ENCODE measurements at regions not wholly inside any gene's neighbourhood (a gene's known extent, or its start where the extent isn't known, plus 50 kb on each side); places are given as distances from the start of the nearest gene placed in this dataset.

DNA sequence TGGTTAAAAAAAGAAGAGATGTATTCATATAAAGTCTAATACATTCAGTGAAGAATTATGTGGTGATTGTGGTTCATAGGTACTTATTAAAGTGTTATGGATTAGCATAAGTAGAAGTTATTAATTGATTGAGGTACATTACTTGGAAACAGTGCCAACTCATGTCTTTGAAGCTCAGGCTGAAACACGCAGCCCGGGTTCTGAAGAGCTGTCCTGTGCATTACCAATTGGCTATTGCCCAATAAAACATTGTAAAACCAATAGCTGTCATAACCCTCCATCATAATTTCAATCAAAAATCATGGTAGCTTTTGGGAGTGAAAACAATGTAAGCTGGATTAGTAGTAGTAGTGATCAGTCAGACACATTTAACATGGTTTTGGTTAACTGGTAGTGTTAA is 560.1 kb downstream of the MCTP2 start:
- Histone ChIP-seq H3K27ac (ENCODE audit: low read depth, low read length, severe bottlenecking) (no peak overlapping the region), H3K9me3 (ENCODE audit: control insufficient read depth, low read length) (no peaks in the 10 kb centered on the region), H3K36me3 (ENCODE audit: control insufficient read depth, insufficient read depth, low read length) (no peaks in the 10 kb centered on the region), H3K4me1 (ENCODE audit: control insufficient read depth, insufficient read depth, low read length, poor library complexity, severe bottlenecking) (peaks cover 6% of the 10 kb centered on the region), H3K4me3 (ENCODE audit: extremely low read depth, insufficient read depth, low read length, poor library complexity, severe bottlenecking) (no peak overlapping the region)
- WGBS, 2 experiments (ENCODE audit: insufficient coverage in 2 of 2), result 80% methylated on average over 2 of the region's 2 CpGs; no CpG with 5 or more reads in 1 of the 2 experiments

DNA sequence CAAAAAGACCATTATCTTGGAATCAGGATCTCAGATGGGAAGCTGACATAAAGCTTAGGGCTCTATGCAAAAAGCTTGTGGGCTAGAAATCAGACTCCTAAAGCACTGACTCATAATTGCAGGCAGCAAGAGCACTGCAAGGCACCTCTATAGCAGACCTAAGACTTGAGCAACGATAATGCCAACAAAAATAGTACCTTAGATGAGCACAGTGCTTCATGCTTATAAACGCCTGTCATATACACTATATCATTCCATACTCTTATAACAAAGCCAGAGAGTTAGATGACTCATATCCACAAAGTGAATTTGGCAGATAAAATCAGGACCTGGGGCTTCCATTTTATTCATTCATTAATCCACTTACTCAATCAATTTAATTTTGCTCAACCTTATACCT is 560.8 kb downstream of the MCTP2 start:
- H3K4me3 ChIP-seq (ENCODE audit: extremely low read depth, insufficient read depth, low read length, poor library complexity, severe bottlenecking), result no peak overlapping the region
- 88 to 94% methylated on average over 2 of the region's 2 CpGs for WGBS, 2 experiments (ENCODE audit: insufficient coverage in 2 of 2)
- no peaks in the 10 kb centered on the region for H3K9me3 ChIP-seq (ENCODE audit: control insufficient read depth, low read length)
- H3K36me3 ChIP-seq (ENCODE audit: control insufficient read depth, insufficient read depth, low read length), result no peaks in the 10 kb centered on the region
- peaks cover 6% of the 10 kb centered on the region for H3K4me1 ChIP-seq (ENCODE audit: control insufficient read depth, insufficient read depth, low read length, poor library complexity, severe bottlenecking)
- no peak overlapping the region for H3K27ac ChIP-seq (ENCODE audit: low read depth, low read length, severe bottlenecking)

DNA sequence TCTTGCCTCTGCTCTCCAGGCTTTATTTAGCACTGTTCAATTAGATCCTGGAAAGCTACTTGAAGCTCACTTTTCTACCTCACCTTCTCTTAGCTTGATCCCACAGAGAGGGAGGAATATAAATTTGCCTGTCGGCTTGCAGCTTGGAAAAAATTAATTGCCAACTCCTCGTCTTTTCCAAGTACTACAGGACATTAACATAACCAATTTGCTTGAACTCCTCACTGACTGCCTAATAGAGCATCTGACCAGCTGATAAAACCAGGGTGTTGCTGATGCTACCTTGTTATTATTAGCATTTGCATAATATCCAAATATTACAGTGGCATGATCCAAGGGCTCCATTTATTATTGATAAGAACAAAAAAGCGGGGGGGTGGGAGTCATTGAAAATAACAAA is 561.8 kb downstream of the MCTP2 start:
- H3K4me1 ChIP-seq (ENCODE audit: control insufficient read depth, insufficient read depth, low read length, poor library complexity, severe bottlenecking), result peaks cover 6% of the 10 kb centered on the region
- 100% methylated on average over 1 of the region's 3 CpGs for WGBS, 2 experiments (ENCODE audit: insufficient coverage in 2 of 2)
- H3K36me3 ChIP-seq (ENCODE audit: control insufficient read depth, insufficient read depth, low read length), result no peaks in the 10 kb centered on the region
- no peak overlapping the region for H3K4me3 ChIP-seq (ENCODE audit: extremely low read depth, insufficient read depth, low read length, poor library complexity, severe bottlenecking)
- no peak overlapping the region for H3K27ac ChIP-seq (ENCODE audit: low read depth, low read length, severe bottlenecking)
- H3K9me3 ChIP-seq (ENCODE audit: control insufficient read depth, low read length), result no peaks in the 10 kb centered on the region

DNA sequence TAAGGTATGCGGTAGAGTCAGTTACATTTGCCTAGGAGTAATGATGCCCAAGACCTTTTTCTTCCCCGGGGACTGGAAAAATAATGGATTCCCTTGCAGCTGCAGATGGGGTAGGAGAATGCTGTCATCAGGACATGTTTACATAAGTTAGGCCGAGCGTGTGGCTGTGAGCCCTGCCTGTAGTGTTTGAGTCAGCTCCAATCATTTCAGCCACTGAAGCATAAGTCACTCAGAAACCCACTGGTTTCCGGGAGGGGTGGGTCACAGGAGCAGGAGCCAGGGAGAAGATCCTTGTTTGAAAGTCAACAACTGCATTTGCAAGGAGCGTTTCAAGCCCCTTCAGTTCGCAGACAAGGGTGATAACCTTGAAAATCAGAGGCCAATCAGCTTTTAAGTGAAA is 562.3 kb downstream of the MCTP2 start:
- Histone ChIP-seq H3K27ac (ENCODE audit: low read depth, low read length, severe bottlenecking) (no peak overlapping the region), H3K36me3 (ENCODE audit: control insufficient read depth, insufficient read depth, low read length) (no peaks in the 10 kb centered on the region), H3K9me3 (ENCODE audit: control insufficient read depth, low read length) (no peaks in the 10 kb centered on the region), H3K4me3 (ENCODE audit: extremely low read depth, insufficient read depth, low read length, poor library complexity, severe bottlenecking) (no peak overlapping the region), H3K4me1 (ENCODE audit: control insufficient read depth, insufficient read depth, low read length, poor library complexity, severe bottlenecking) (peaks cover 6% of the 10 kb centered on the region)
- WGBS, 2 experiments (ENCODE audit: insufficient coverage in 2 of 2), result 72 to 76% methylated on average over 7 of the region's 7 CpGs

DNA sequence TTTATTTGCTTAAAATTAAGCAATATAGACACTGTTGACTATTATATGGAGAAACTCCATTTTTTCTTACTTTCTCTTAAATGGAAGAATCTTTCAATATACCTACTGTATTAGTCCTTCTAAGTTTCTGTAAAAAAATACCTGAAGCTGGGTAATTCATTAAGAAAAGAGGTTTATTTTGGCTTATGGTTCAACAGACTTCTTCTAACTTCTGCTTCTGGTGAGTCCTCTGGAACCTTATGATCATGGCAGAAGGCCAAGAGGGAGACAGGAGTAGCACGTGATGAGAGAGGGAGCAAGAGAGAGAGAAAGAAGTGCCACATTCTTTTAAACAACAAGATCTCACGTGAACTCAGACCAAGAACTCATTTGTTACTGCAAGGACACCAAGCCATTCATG is 573.3 kb downstream of the MCTP2 start:
- Histone ChIP-seq H3K9me3 (ENCODE audit: control insufficient read depth, low read length) (peaks cover 3% of the 10 kb centered on the region), H3K4me3 (ENCODE audit: extremely low read depth, insufficient read depth, low read length, poor library complexity, severe bottlenecking) (no peak overlapping the region), H3K4me1 (ENCODE audit: control insufficient read depth, insufficient read depth, low read length, poor library complexity, severe bottlenecking) (no peaks in the 10 kb centered on the region), H3K27ac (ENCODE audit: low read depth, low read length, severe bottlenecking) (no peak overlapping the region), H3K36me3 (ENCODE audit: control insufficient read depth, insufficient read depth, low read length) (no peaks in the 10 kb centered on the region)
- 80% methylated on average over 1 of the region's 2 CpGs; no CpG with 5 or more reads in 1 of the 2 experiments for WGBS, 2 experiments (ENCODE audit: insufficient coverage in 2 of 2)

DNA sequence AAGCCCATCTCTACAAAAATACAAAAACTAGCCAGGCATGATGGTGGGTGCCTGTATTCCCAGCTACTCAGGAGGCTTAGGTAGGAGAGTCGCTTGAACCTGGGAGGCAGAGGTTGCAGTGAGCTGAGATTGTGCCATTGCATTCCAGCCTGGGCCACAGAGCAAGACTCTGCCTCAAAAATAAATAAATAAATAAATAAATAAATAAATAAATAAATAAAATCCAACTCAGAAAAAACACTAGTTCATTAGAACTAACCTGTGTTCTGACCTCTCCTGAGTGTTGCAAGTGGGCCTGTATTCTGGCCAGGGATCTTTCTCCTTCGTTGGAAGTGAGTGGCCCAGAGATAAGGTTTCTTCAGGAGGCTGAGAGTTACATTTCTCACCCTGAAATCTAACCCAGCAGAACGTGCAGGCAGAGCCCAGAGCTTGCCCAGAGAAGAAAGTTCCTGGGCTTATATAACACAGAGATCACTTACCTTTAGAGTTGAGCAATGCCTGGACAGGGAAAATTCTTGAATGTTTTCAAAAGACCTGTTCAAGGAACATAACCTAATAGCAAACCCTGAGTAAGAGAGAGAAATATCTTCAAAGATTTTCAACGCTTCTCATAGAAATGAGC is 583.9 kb downstream of the MCTP2 start:
- no peaks in the 10 kb centered on the region for H3K4me1 ChIP-seq (ENCODE audit: control insufficient read depth, insufficient read depth, low read length, poor library complexity, severe bottlenecking)
- WGBS, 2 experiments (ENCODE audit: insufficient coverage in 2 of 2), result 92 to 93% methylated on average over 2 to 3 of the region's 4 CpGs

DNA sequence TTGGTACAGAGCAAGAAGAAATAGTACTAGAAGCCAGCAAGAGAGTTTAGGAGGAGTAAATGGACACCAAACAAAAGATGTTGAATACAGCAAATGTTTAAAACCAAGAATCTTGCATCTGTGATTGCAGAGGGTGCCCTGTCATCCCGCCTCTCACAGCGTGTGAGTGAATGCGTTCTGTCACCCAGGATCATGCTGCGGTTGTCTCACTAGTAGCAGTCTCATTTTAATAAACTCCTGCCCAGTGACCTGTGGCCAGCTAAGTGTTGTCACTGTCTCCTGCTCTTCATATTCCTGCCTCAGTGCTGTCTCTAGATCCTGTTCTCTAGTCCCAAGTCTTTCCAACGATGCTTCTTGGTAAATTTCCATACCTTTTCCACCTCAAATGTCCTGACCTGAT is 584.6 kb downstream of the MCTP2 start:
- no peaks in the 10 kb centered on the region for H3K4me1 ChIP-seq (ENCODE audit: control insufficient read depth, insufficient read depth, low read length, poor library complexity, severe bottlenecking)
- 75 to 93% methylated on average over 5 of the region's 5 CpGs for WGBS, 2 experiments (ENCODE audit: insufficient coverage in 2 of 2)
- H3K27ac ChIP-seq (ENCODE audit: low read depth, low read length, severe bottlenecking), result no peak overlapping the region
- H3K4me3 ChIP-seq (ENCODE audit: extremely low read depth, insufficient read depth, low read length, poor library complexity, severe bottlenecking), result no peak overlapping the region
- no peaks in the 10 kb centered on the region for H3K9me3 ChIP-seq (ENCODE audit: control insufficient read depth, low read length)
- no peaks in the 10 kb centered on the region for H3K36me3 ChIP-seq (ENCODE audit: control insufficient read depth, insufficient read depth, low read length)

More for the DNA sequence above, 583.9 kb downstream of the MCTP2 start:
- Histone ChIP-seq H3K4me3 (ENCODE audit: extremely low read depth, insufficient read depth, low read length, poor library complexity, severe bottlenecking) (no peak overlapping the region), H3K9me3 (ENCODE audit: control insufficient read depth, low read length) (no peaks in the 10 kb centered on the region), H3K27ac (ENCODE audit: low read depth, low read length, severe bottlenecking) (no peak overlapping the region), H3K36me3 (ENCODE audit: control insufficient read depth, insufficient read depth, low read length) (no peaks in the 10 kb centered on the region)

DNA sequence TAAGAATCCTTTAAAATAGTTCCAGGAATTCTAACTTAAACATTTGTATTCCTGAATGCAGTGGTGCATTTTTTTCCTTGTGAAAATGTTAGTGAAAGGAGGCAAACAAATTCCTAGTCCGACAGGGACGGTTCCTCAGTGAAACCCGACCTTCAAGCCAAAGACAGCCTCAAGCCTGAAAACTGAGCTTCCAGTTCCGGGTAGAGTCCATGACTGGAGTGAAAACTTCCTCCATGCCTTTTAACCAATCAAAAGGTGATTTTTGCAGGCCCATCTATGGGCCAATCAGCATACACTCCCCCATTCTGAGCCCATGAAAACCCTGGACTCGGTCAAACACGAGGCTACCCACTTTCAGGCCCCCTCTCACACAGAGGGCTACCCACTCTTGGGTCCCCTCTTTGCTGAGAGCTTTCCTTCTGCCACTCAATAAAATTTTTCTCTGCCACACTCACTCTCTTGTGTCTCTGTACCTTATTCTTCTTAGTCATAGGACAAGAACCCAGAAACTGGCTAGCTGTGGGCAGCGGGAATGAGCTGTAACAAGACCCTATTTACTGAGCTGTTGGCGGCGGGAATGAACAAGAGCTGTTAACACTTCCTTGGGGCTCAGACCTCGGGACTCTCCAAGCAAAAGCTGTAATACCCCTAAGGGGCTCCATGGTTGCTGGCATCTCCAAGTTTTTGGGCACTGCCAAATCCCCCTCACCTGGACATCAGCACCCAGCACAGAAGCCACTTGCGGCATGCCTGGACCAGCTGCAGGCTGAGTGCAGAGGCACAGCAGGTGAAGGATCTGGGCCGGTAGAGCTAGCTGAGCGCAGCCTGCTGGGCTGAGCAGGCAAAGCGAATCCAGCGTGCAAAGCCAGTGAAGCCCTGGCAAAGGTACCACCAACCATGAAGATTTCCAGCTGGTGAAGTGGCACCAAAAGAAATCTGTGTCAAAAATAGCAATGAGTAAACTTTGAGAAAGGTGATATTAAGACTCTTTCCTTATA is 598.8 kb downstream of the MCTP2 start:
- WGBS, 2 experiments (ENCODE audit: insufficient coverage in 2 of 2), result 85 to 92% methylated on average over 14 of the region's 15 CpGs
- Histone ChIP-seq H3K9me3 (ENCODE audit: control insufficient read depth, low read length) (peaks cover 9% of the 10 kb centered on the region), H3K36me3 (ENCODE audit: control insufficient read depth, insufficient read depth, low read length) (no peaks in the 10 kb centered on the region)

DNA sequence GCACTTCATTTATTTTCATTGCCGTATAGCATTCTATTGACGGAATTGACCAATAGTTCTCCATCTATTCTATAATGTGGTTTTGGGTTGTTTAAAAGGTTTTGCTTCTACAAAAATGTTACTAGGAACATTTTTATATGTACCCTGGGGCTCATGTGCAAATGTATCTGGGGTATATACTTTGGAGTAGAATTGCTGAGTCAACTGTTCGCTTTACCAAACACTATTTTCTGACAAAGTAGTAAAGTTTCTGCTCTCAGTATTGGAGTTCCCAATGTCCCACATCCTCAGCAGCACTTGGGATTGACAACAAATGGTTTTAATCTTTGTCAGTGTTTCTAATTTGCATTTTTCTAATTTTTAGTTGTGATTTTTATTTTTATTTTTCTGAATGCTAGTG is 602.6 kb downstream of the MCTP2 start:
- no peaks in the 10 kb centered on the region for H3K4me1 ChIP-seq (ENCODE audit: control insufficient read depth, insufficient read depth, low read length, poor library complexity, severe bottlenecking)
- H3K9me3 ChIP-seq (ENCODE audit: control insufficient read depth, low read length), result peaks cover 9% of the 10 kb centered on the region
- H3K36me3 ChIP-seq (ENCODE audit: control insufficient read depth, insufficient read depth, low read length), result no peaks in the 10 kb centered on the region
- 83% methylated on average over 1 of the region's 3 CpGs; no CpG with 5 or more reads in 1 of the 2 experiments for WGBS, 2 experiments (ENCODE audit: insufficient coverage in 2 of 2)
- H3K4me3 ChIP-seq (ENCODE audit: extremely low read depth, insufficient read depth, low read length, poor library complexity, severe bottlenecking), result no peak overlapping the region
- peak overlapping the region; percentile 30 for H3K27ac ChIP-seq (ENCODE audit: low read depth, low read length, severe bottlenecking)

More for the DNA sequence above, 598.8 kb downstream of the MCTP2 start:
- Histone ChIP-seq H3K4me3 (ENCODE audit: extremely low read depth, insufficient read depth, low read length, poor library complexity, severe bottlenecking) (no peak overlapping the region), H3K4me1 (ENCODE audit: control insufficient read depth, insufficient read depth, low read length, poor library complexity, severe bottlenecking) (no peaks in the 10 kb centered on the region), H3K27ac (ENCODE audit: low read depth, low read length, severe bottlenecking) (no peak overlapping the region)

DNA sequence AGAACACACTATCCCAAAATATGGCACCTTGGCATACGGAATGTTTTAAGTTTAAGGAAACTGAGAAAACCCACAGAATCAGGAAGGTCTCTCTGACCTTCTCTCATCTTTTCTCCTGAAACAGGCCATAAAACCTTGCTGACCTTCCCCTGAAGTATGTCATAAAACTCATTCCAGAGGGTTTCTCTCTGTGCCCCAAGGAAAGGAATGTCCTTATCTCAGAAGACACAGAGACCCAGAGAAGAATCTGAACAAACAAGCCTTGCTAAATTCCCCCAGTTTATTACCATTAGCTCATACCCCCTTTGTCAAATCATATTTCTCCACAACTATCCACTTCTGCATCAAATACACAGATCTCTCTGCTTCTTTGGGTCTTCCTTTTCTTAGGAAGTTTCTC is 603.1 kb downstream of the MCTP2 start:
- H3K36me3 ChIP-seq (ENCODE audit: control insufficient read depth, insufficient read depth, low read length), result no peaks in the 10 kb centered on the region
- peak overlapping the region; percentile 30 for H3K27ac ChIP-seq (ENCODE audit: low read depth, low read length, severe bottlenecking)
- peaks cover 9% of the 10 kb centered on the region for H3K9me3 ChIP-seq (ENCODE audit: control insufficient read depth, low read length)
- WGBS, 2 experiments (ENCODE audit: insufficient coverage in 2 of 2), result no CpG with 5 or more reads among the region's 1 CpG
- no peak overlapping the region for H3K4me3 ChIP-seq (ENCODE audit: extremely low read depth, insufficient read depth, low read length, poor library complexity, severe bottlenecking)
- no peaks in the 10 kb centered on the region for H3K4me1 ChIP-seq (ENCODE audit: control insufficient read depth, insufficient read depth, low read length, poor library complexity, severe bottlenecking)
